ENCODE measurements at regions not wholly inside any gene's neighbourhood (a gene's known extent, or its start where the extent isn't known, plus 50 kb on each side); places are given as distances from the start of the nearest gene placed in this dataset.

- DNase-seq = no peak
Observed at GRCh38 chr22:48376936-48377712, 1450.5 kb downstream of the BRD1 start.

- no peak for DNase-seq
Observed at GRCh38 chr22:48376428-48376827, 1451.2 kb downstream of the BRD1 start.

- no peak for DNase-seq
Observed at GRCh38 chr22:48373626-48374173, 1454.0 kb downstream of the BRD1 start.

GRCh38 chr22:48372390-48372789 lies 1455.3 kb downstream of the BRD1 start:
- DNase-seq = no peak

- DNase-seq = no peak
Observed at GRCh38 chr22:48371391-48371790, 1456.3 kb downstream of the BRD1 start.

- DNase-seq = no peak
Observed at GRCh38 chr22:48370508-48371325, 1457.0 kb downstream of the BRD1 start.

GRCh38 chr22:48369789-48370507 lies 1457.7 kb downstream of the BRD1 start:
- no peak for DNase-seq

GRCh38 chr22:48368975-48369525 lies 1458.6 kb downstream of the BRD1 start:
- DNase-seq = no peak

GRCh38 chr22:48367731-48368130 lies 1459.9 kb downstream of the BRD1 start:
- no peak for DNase-seq

GRCh38 chr22:48366591-48366990 lies 1461.1 kb downstream of the BRD1 start:
- no peak for DNase-seq

GRCh38 chr22:48366056-48366455 lies 1461.6 kb downstream of the BRD1 start:
- no peak for DNase-seq

- no peak for DNase-seq
Observed at GRCh38 chr22:48365386-48365785, 1462.3 kb downstream of the BRD1 start.

- DNase-seq = no peak
Observed at GRCh38 chr22:48362721-48363404, 1464.8 kb downstream of the BRD1 start.

- no peak for DNase-seq
Observed at GRCh38 chr22:48361099-48361639, 1466.5 kb downstream of the BRD1 start.

GRCh38 chr22:48359613-48359965 lies 1468.1 kb downstream of the BRD1 start:
- no peak for DNase-seq

- no peak for DNase-seq
Observed at GRCh38 chr22:48358886-48359612, 1468.6 kb downstream of the BRD1 start.

GRCh38 chr22:48357961-48358360 lies 1469.7 kb downstream of the BRD1 start:
- DNase-seq = no peak

GRCh38 chr22:48357196-48357595 lies 1470.5 kb downstream of the BRD1 start:
- DNase-seq = no peak

- no peak for DNase-seq
Observed at GRCh38 chr22:48356731-48357130, 1470.9 kb downstream of the BRD1 start.

GRCh38 chr22:48354096-48354495 lies 1473.6 kb downstream of the BRD1 start:
- no peak for DNase-seq

Measured in 8988T (cell line).